ENCODE measurements at regions not wholly inside any gene's neighbourhood (a gene's known extent, or its start where the extent isn't known, plus 50 kb on each side); places are given as distances from the start of the nearest gene placed in this dataset.
"Not testable (repeated sequence)": the region's sequence is repeated elsewhere in the genome, so short reads cannot be mapped to it uniquely, and the experiment has no call there.

DNA sequence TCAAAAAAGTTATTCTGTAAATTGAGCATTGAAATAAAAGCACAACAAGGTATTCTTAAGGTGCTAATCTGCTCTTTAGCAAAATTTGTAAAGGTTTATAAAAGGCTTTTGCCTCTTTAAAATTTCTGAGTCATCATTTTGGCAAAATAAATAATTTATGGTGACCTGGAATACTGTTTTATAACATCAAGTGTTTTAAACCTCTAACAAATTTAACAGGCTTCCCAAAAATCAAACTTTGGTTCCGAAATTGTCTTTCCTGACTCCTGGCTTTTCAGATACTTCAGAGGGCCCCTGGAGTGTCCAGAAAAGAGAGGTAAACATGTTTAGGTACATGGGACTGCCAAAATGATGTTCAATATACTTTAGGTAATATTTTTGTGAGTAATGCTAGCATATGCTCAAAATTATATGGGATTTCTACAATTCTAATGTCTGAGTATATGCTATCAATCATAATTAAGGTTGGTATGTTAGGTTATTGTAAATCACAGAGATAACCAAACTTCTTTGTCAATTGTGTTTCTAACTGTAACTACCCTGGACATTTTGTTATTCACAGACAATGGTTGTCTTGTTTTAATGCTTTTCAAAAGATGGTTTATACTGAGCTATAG is 160.3 kb upstream of the OLIG3 start:
- no peak for DNase-seq (ENCODE audit: low read depth in 1 of 2, low spot score in 1 of 2)

DNA sequence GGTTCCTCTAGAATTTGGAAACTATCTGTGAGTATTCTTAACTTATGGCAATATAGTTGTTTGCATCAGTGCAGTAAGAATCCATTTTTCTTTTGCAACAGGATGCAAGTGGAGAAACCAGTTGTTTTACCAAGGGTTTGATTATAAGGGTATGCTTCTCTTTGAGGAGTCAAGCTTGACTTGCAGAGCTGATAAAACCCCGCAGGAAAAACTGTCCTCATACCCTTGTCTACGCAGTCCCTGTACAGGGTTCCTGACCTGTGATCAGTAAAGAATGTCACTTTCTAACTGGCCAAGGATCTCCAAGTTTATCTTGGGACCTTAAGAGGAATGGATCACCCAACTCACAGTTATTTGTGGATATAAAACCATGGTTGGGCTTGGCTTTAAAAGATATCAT is 161.1 kb upstream of the OLIG3 start:
- DNase-seq (ENCODE audit: low read depth in 1 of 2, low spot score in 1 of 2), result no peak

DNA sequence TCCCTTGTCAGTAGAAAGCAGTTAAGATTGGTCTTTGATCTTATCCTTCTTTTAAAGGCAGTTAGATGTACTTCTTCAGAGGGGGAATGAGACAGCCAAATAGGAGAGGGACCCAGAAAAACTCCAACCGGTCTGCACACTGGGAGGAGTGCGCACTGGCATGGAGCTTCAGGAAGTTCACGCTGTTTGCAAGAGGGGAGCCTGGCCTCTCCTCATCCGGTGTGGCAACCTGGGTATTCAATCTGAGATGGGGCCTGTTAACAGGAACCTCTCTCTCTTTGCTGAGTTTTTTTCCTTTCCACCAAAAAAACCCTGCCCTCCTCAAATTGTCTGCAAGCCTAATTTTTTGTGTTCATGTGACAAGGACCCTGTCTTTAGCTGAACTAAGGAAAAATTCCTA is 162.5 kb upstream of the OLIG3 start:
- no peak for DNase-seq (ENCODE audit: low read depth in 1 of 2, low spot score in 1 of 2)

DNA sequence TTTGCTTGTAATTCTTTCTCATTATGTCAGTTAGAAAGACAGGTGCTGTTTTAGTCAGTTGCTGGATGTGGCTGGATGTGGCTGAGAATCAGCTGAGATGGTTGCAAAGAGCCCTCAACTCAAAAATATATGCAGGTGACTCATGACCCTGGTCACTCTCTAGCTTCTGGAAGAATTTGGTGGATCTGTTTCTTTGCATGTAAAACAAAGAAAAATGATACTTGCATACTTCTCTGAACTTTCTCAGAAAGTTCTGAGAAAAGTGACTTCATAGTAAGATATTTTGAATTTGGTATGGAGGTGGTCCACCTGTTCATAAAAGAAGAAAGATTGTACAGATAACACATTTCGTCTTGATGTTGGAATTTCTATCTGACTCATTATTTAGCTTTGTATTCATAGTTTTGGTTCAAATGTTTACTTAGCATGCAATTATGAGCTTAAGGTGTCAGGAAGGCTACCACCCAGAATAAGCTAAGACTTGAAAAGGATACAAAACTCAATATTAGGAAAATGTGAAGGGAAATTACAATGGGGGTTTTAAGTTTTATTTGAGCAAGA is 163.2 kb upstream of the OLIG3 start:
- DNase-seq (ENCODE audit: low read depth in 1 of 2, low spot score in 1 of 2), result no peak

DNA sequence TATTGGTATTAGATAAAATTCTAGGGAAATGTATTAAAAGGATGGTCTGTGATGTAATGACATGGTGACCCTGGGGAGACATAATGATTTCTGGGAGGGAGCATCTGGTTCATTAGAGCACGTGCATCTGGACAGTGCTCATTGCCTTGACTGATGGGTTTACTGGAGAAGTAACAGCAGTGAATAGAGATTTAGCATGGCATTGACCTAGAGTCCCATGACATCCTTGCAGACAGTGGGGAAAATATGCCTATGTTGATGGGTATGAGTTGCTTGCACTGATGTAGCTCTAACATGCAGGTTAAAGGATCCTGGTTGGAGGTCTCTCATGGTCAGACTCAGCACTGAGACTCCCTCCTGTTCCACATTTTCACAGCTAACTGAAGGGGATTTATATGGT is 164.1 kb upstream of the OLIG3 start:
- DNase-seq (ENCODE audit: low read depth in 1 of 2, low spot score in 1 of 2), result no peak

DNA sequence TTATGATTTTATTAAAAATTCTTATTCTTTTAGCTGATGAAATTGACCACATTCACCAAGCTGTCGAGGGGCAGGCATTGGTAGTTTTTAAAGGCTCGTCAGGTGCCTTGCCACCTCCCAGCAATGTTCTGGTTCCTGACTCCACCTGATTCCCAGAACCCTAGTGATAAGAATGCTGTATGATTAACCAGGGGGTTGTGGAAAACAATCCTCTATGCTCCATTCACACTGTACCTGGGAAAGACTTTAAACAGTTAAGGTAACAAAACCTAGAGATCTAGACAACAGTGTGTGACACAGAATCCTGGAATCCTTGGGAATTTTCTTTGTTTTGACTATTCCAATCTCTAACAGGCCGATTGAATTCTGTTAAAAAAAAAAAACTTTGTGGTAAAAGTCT is 165.7 kb upstream of the OLIG3 start:
- DNase-seq (ENCODE audit: low read depth in 1 of 2, low spot score in 1 of 2), result no peak

DNA sequence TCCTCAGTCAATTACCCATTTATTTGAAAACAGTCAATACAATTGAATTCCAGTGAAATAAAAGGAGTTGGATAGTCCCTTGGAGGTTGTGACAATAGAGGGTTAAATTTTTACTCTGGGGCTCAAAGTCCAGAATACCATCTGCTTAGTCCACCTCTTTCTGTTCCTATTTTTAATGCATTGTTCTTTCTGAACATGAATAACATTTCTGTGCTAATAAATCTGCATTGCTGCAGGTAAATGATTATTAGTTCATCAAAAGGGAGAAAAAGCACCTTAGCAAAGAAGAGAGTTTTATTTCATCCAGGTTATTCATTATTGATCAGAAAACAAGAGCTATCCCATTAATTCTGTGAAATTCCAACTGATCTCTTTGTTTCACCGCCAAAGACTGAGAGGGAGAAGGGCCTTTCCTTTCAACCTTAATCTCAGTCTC is 166.1 kb upstream of the OLIG3 start:
- DNase-seq (ENCODE audit: low read depth in 1 of 2, low spot score in 1 of 2), result no peak

DNA sequence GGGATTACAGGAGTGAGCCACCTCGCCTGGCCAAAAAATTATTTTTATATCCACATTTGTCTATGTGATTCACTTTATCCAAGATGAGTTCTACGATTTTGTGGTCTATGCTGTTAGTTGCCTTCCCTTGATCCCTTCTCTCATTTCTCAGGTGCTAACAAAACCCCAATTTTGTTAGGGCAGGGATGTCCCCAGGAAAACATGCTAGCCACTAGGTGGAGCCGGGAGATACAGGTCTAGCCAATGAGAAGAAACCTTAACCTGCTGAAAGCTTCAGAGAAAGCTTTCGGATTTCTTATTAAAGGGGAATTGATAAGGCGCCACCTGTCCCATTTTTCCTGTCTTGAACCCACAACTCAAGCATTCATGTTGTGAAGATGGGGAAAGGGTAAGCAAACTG is 167.4 kb upstream of the OLIG3 start:
- DNase-seq (ENCODE audit: low read depth in 1 of 2, low spot score in 1 of 2), result no peak

DNA sequence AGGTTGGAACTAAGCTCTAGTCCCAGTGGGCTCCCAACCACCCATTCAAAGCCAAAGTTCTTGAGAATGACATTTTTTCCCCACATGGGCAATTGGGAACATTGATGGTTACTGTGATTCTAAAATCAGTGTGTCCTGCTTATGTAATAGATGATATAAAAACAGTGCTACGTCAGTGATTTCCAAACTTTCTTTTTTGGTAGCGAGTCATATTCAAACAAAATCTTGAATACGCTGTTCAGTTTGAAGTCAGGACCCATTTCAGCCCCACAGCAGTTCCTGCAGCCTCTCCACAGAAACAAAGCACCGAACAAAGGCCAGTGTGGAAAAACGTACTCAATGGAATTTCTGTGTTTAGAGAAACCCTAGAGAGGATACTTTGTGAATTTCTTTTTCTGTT is 170.0 kb upstream of the OLIG3 start:
- DNase-seq (ENCODE audit: low read depth in 1 of 2, low spot score in 1 of 2), result no peak

DNA sequence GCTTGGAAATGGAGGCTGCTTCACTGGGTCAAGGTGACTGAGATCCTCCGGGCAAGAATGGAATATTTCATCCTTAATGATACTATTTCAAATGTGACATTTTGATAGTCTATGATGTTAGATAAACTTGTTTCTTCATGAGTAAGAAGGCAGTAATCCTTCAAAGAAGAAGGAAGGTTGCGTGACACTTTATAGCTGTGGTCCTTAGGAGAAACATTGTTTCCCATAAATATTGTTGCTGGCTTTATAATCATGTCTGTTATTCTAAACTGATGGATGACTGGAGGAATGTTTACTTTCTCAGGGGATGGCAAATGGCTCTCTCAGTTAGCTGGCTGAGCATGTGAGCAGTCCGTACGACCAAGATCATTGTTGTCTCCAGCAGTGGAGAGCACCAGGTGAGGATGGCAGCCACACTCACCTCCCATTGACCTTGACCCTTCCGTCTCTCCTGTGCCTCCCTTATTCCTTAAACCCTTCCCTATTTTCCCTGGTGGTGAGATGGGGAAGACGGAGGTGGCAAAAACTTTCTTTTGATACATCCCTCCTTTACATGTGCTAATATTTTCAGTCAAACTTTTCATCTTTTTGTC is 171.2 kb upstream of the OLIG3 start:
- no peak for DNase-seq (ENCODE audit: low read depth in 1 of 2, low spot score in 1 of 2)

DNA sequence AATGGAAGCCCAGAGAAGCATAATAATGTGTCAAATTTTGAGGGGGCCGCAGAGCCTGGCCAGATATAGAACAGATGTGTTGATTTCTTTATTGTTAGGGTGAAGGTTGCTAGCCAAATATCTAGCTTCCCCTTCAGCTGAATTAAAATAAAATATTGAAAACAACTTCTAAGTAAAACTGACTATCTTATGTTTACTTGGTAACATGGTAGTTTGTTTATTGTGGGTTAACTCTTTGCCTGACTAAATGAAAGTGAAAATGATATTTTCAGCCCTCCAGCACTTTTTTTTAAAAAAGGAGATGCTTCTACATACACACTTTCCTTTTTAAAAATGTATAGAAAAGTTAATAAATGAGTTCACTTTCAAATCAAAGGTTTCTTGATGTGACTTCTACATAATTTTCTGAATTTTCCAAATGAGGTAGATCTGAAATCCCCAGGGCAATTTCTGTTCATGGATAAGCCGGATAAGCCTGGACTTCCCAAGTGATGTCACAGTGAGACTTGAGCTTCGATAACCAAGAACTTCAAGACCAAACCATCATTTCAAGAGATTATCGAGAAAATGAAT is 172.1 kb upstream of the OLIG3 start:
- no peak for DNase-seq (ENCODE audit: low read depth in 1 of 2, low spot score in 1 of 2)

DNA sequence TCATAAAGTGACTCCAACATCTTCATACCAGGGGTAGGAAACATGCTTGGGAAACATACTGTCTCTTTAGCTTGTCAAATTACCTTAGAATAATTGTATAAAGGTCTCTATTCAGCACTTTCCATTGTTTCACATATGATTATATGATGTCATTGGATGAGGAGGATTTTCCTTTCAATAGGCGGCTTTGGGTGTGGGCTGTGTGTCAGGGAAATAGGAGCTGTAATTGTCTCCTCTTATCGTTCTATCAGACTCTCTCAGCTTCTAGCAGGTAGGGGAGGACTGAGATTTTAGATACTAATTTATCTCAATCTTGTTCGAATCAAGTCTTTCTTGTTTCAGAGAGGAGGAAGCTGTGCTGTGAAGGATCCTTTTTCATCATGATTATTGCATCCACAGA is 179.4 kb upstream of the OLIG3 start:
- no peak for DNase-seq (ENCODE audit: low read depth in 1 of 2, low spot score in 1 of 2)

DNA sequence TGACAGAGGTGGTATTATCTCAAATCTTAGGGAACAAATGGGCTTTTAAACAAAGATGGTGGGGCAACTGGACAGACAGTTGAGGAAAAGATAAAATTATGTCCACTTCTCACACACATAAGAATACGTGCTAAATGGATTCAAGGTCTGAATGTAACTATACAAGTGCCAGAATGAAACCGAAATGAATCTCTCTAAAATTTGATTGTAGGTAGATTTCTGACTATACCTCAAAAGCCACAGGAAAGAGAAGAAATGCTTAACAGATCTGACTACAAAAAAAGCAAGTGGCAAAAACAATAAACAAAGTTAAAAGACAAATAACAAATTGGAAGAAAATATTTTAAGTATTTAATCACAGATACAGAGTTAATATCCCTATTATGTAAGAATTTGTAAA is 182.7 kb upstream of the OLIG3 start:
- DNase-seq (ENCODE audit: low read depth in 1 of 2, low spot score in 1 of 2), result no peak

DNA sequence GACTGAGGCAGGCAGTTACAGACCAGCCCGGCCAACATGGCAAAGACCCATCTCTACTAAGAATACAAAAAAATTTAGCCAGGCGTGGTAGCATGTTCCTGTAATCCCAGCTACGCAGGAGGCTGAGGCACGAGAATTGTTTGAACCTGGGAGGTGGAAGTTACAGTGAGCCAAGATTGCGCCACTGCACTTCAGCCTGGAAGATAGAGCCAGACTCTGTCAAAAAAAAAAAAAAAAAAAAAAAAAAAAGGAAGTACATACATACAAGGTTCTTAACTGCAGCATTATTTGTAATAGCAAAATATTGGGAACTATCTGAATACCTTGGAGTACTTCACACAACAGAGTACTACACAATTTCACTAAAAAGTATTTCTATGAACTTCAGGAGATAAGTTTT is 183.5 kb upstream of the OLIG3 start:
- no peak for DNase-seq (ENCODE audit: low read depth in 1 of 2, low spot score in 1 of 2)

DNA sequence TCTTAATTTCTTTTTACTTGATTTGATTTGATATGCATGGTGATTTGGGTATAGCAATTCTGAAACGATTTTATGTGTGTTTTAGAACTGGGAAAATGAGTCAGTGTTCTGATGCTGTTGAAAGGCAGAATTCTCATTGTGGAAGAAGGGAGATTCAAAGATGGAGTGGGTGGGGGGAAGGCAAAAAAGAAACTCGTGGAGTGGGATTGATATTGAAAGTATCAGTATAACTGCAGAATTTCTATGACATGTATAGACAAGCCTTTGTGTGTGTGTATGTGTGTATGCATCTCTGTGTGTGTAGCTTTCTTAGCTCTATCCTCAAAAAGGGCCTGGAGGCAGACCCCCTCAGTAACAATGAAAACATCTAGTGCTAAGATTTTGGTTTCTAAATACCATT is 184.3 kb upstream of the OLIG3 start:
- no peak for DNase-seq (ENCODE audit: low read depth in 1 of 2, low spot score in 1 of 2)

DNA sequence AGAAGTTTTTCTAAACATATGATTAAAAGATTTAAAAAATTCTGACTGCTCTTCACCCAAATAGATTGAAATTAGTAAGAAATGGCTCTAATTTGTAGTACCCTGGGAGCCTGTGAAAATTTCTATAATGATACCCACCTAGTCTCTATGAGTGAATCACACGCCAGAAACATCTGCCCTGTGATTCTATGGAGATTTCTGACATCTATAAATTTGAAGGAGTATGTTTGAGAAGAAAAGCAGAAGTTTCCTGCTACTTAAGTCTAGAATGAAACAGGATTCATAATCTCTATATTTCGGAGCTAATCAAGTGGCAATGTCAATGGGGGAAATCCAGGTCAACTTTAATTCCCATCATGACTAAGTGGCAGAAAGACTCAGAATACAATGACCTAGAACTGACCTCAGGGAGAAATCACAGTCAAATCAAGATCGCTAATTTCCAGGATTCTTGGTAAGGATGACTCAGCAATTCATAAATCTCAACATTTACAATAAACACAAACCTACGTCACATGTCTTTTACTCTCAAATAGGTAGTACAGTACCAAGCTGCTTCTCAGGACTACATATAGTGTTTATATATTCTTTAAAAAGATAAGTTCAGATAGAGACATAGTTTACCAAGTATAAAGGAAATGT is 186.2 kb upstream of the TNFAIP3 start:
- DNase-seq (ENCODE audit: low read depth in 1 of 2, low spot score in 1 of 2), result no peak

DNA sequence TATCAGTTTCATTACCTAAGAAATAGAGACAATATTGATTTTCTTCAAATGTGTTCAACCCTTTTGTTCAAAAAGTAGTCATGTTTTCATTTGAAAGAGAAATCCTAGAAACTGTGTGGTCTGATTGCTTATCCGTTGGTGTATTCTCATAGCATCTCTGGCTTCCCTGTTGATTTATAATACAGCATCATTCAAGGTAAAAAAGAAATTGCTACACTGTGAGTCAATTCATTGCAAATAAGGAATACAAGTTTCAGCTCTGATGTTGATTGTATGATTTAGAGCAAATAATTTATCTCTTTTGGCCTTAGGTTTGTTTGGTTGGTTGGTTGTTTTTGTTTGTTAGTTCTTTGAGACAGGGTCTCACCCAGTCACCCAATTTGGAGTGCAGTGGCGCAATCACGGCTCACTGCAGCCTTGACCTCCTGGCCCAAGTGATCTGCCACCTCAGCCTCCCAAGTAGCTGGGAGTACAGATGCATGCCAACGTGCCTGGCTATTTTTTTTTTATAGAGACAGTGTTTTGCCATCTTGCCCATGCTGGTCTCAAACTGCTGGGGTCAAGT is 185.5 kb upstream of the TNFAIP3 start:
- DNase-seq (ENCODE audit: low read depth in 1 of 2, low spot score in 1 of 2), result no peak

DNA sequence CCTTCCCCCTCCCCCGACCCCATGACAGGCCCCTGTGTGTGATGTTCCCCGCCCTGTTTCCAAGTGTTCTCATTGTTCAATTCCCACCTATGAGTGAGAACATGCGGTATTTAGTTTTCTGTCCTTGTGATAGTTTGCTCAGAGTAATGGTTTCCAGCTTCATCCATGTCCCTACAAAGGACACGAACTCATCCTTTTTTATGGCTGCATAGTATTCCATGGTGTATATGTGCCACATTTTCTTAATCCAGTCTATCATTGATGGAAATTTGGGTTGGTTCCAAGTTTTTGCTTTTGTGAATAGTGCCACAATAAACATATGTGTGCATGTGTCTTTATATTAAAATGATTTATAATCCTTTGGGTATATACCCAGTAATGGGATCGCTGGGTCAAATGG is 184.4 kb upstream of the TNFAIP3 start:
- not testable (repeated sequence) for DNase-seq (ENCODE audit: low read depth in 1 of 2, low spot score in 1 of 2)

DNA sequence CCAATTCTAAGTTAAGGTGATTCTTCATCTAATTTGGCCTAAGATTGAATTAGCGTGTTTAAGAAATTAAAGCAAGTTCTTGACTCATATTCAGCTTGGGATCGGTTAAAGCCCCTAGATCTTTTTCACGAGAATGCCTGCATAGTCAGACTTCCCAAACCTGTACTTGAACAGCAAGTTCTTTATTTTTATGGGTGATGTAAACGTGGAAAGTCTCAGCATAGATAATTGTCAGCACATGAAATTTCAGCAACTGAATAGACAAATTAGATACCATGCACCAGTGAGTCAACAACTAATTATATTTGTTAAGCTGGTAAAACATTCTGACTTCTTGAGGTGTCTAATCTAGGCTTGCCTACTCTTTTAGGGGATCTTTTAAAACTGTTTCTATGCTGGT is 183.1 kb upstream of the TNFAIP3 start:
- no peak for DNase-seq (ENCODE audit: low read depth in 1 of 2, low spot score in 1 of 2)

DNA sequence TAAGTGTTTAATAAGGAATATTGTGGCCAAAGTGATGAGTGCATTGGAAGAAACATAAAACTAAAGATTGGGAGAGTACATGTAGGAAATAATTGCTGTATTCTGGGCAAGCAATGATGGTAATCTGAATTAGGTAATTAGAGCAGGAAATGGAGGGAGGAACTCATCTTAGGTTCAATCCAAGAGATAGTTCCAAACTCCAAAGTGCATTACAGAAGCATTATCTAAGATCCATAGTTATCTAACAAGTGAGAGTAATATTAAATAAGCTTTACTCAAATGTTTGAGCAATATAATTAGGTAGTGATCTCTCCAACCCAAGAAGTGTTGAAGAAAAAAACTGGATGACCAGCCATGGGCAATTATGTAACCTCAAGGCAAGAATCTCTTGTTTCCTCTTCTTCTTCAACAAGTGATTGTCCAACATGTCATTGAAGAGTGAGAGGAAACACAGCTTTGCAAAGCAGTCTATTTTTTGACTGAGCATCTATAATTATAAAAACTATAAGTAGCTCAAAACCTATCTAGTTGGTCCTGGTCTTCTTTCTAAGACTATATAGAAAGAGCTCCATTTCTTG is 181.2 kb upstream of the TNFAIP3 start:
- DNase-seq (ENCODE audit: low read depth in 1 of 2, low spot score in 1 of 2), result no peak

DNA sequence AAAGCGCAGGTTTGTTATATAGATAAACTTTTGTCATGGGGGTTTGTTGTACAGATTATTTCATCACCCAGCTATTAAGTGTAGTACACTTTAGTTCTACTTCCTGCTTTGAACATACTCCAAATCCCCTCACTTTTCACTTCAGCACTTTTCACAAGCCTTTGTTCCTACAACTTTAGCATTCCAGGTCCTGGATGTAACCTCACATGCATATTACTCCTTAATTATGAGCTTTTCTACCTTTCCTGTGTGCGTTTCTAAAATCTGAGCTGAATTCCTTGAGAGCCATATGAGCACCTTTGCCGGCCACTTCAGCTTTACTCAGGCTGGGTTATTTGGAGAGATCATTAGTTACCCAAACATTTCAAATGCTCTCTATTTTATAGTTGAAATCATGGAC is 179.2 kb upstream of the TNFAIP3 start:
- no peak for DNase-seq (ENCODE audit: low read depth in 1 of 2, low spot score in 1 of 2)

Data from activated T-helper 1 cell treated with anti-CD3 and anti-CD28 coated beads, Interleukin-2, amount 50 U/mL, for 16 hours (primary cell).